ENCODE measurements at regions not wholly inside any gene's neighbourhood (a gene's known extent, or its start where the extent isn't known, plus 50 kb on each side); places are given as distances from the start of the nearest gene placed in this dataset.
"Not testable (repeated sequence)": the region's sequence is repeated elsewhere in the genome, so short reads cannot be mapped to it uniquely, and the experiment has no call there.

- Mint-ChIP-seq H3K27ac (no peak overlapping the region), H3K9me3 (no peaks in the 10 kb centered on the region), H3K36me3 (no peaks in the 10 kb centered on the region)
- no peak for ATAC-seq
- DNase-seq (ENCODE audit: low spot score in 2 of 2): no peak
These were observed 128.5 kb upstream of the EDNRB start for GRCh38 chr13:78047151-78047550.

- DNase-seq (ENCODE audit: low spot score in 2 of 2): no peak
- Mint-ChIP-seq H3K27ac (no peak overlapping the region), H3K9me3 (no peaks in the 10 kb centered on the region), H3K36me3 (no peaks in the 10 kb centered on the region)
- ATAC-seq: no peak
These were observed 127.7 kb upstream of the EDNRB start for GRCh38 chr13:78046331-78046730.

- Mint-ChIP-seq H3K36me3 (no peaks in the 10 kb centered on the region), H3K9me3 (no peaks in the 10 kb centered on the region), H3K27ac (no peak overlapping the region)
- ATAC-seq (no peak), DNase-seq (ENCODE audit: low spot score in 2 of 2) (no peak)
These were observed 127.3 kb upstream of the EDNRB start for GRCh38 chr13:78045916-78046315.

- not testable (repeated sequence) for H3K27ac Mint-ChIP-seq; H3K36me3 Mint-ChIP-seq; ATAC-seq; H3K9me3 Mint-ChIP-seq; DNase-seq (ENCODE audit: low spot score in 2 of 2)
These were observed 122.7 kb upstream of the EDNRB start for GRCh38 chr13:78041366-78041765.

GRCh38 chr13:78040205-78040830 lies 121.7 kb upstream of the EDNRB start:
- no peaks in the 10 kb centered on the region for H3K9me3 Mint-ChIP-seq
- no peaks in the 10 kb centered on the region for H3K36me3 Mint-ChIP-seq
- no peak for DNase-seq (ENCODE audit: low spot score in 2 of 2)
- no peak for ATAC-seq
- H3K27ac Mint-ChIP-seq: no peak overlapping the region

- H3K27ac Mint-ChIP-seq: no peak overlapping the region
- H3K9me3 Mint-ChIP-seq: no peaks in the 10 kb centered on the region
- ATAC-seq (no peak), DNase-seq (ENCODE audit: low spot score in 2 of 2) (no peak)
- no peaks in the 10 kb centered on the region for H3K36me3 Mint-ChIP-seq
These were observed 118.2 kb upstream of the EDNRB start for GRCh38 chr13:78036841-78037240.

- Mint-ChIP-seq H3K27ac (no peak overlapping the region), H3K36me3 (no peaks in the 10 kb centered on the region), H3K9me3 (no peaks in the 10 kb centered on the region)
- DNase-seq (ENCODE audit: low spot score in 2 of 2) (no peak), ATAC-seq (no peak)
These were observed 116.9 kb upstream of the EDNRB start for GRCh38 chr13:78035500-78035899.

- DNase-seq (ENCODE audit: low spot score in 2 of 2) (no peak), ATAC-seq (no peak)
- H3K9me3 Mint-ChIP-seq: no peaks in the 10 kb centered on the region
- H3K36me3 Mint-ChIP-seq: no peaks in the 10 kb centered on the region
- no peak overlapping the region for H3K27ac Mint-ChIP-seq
These were observed 114.9 kb upstream of the EDNRB start for GRCh38 chr13:78033509-78033908.

GRCh38 chr13:78032132-78032531 lies 113.5 kb upstream of the EDNRB start:
- DNase-seq (ENCODE audit: low spot score in 2 of 2): no peak
- ATAC-seq: no peak
- H3K27ac Mint-ChIP-seq: no peak overlapping the region
- no peaks in the 10 kb centered on the region for H3K9me3 Mint-ChIP-seq
- no peaks in the 10 kb centered on the region for H3K36me3 Mint-ChIP-seq

- H3K27ac Mint-ChIP-seq: no peak overlapping the region
- no peaks in the 10 kb centered on the region for H3K9me3 Mint-ChIP-seq
- ATAC-seq (no peak), DNase-seq (ENCODE audit: low spot score in 2 of 2) (no peak)
- H3K36me3 Mint-ChIP-seq: no peaks in the 10 kb centered on the region
These were observed 111.8 kb upstream of the EDNRB start for GRCh38 chr13:78030341-78030896.

- H3K27ac Mint-ChIP-seq: no peak overlapping the region
- no peak for DNase-seq (ENCODE audit: low spot score in 2 of 2)
- peaks cover 0 to 4% of the 10 kb centered on the region in 2 donors for H3K9me3 Mint-ChIP-seq
- ATAC-seq: no peak
- peaks cover 0 to 1% of the 10 kb centered on the region in 2 donors for H3K36me3 Mint-ChIP-seq
These were observed 111.3 kb upstream of the EDNRB start for GRCh38 chr13:78029901-78030300.

GRCh38 chr13:78028960-78029359 lies 110.3 kb upstream of the EDNRB start:
- Mint-ChIP-seq H3K36me3 (peaks cover 0 to 6% of the 10 kb centered on the region in 2 donors), H3K27ac (no peak overlapping the region), H3K9me3 (peaks cover 0 to 9% of the 10 kb centered on the region in 2 donors)
- DNase-seq (ENCODE audit: low spot score in 2 of 2) (no peak), ATAC-seq (no peak)

- Mint-ChIP-seq H3K9me3 (peaks cover 3 to 14% of the 10 kb centered on the region in 2 donors), H3K36me3 (peaks cover 6% of the 10 kb centered on the region in 2 donors), H3K27ac (no peak overlapping the region)
- no peak for ATAC-seq
- no peak for DNase-seq (ENCODE audit: low spot score in 2 of 2)
These were observed 106.4 kb upstream of the EDNRB start for GRCh38 chr13:78024996-78025395.

GRCh38 chr13:78022164-78022877 lies 103.7 kb upstream of the EDNRB start:
- DNase-seq (ENCODE audit: low spot score in 2 of 2): peak; percentile 45 to 55
- Mint-ChIP-seq H3K27ac (peak overlapping the region in 1 of 2 donors; percentile 76), H3K9me3 (peaks cover 3 to 14% of the 10 kb centered on the region in 2 donors), H3K36me3 (peaks cover 6% of the 10 kb centered on the region in 2 donors)
- peak; percentile 100 for ATAC-seq

GRCh38 chr13:78020861-78021260 lies 102.2 kb upstream of the EDNRB start:
- H3K9me3 Mint-ChIP-seq: peaks cover 3 to 14% of the 10 kb centered on the region in 2 donors
- no peak for DNase-seq (ENCODE audit: low spot score in 2 of 2)
- H3K27ac Mint-ChIP-seq: no peak overlapping the region
- ATAC-seq: no peak
- H3K36me3 Mint-ChIP-seq: peaks cover 6% of the 10 kb centered on the region in 2 donors

GRCh38 chr13:78015782-78016181 lies 97.2 kb upstream of the EDNRB start:
- Mint-ChIP-seq H3K36me3 (no peaks in the 10 kb centered on the region), H3K9me3 (no peaks in the 10 kb centered on the region), H3K27ac (no peak overlapping the region)
- no peak for ATAC-seq
- no peak for DNase-seq (ENCODE audit: low spot score in 2 of 2)

GRCh38 chr13:78012046-78012445 lies 93.4 kb upstream of the EDNRB start:
- Mint-ChIP-seq H3K36me3 (no peaks in the 10 kb centered on the region), H3K27ac (no peak overlapping the region), H3K9me3 (no peaks in the 10 kb centered on the region)
- DNase-seq (ENCODE audit: low spot score in 2 of 2) (no peak), ATAC-seq (no peak)

GRCh38 chr13:78004821-78005220 lies 86.2 kb upstream of the EDNRB start:
- Mint-ChIP-seq H3K27ac (no peak overlapping the region), H3K9me3 (peaks cover 3 to 8% of the 10 kb centered on the region in 2 donors), H3K36me3 (no peaks in the 10 kb centered on the region)
- DNase-seq (ENCODE audit: low spot score in 2 of 2) (no peak), ATAC-seq (no peak)

Measured in activated naive CD4-positive, alpha-beta T cell treated with anti-CD3 and anti-CD28 coated beads, Interleukin-2, amount 50 U/mL, for 72 hours (primary cell).